Small intestine (tissue), 7 donors: ENCODE measurements at regions not wholly inside any gene's neighbourhood (a gene's known extent, or its start where the extent isn't known, plus 50 kb on each side); places are given as distances from the start of the nearest gene placed in this dataset.

Source experiments
- DNase-seq, 2 donors: peaks; one replicate each; pipeline versions ENCODE4 v3.0.0 to v3.0.0-alpha.2; 2013
- FAIRE-seq: peaks from 2 replicates; lab custom pipeline; 2012; peaks lifted over from hg19 to GRCh38; lab: Jason Lieb, UNC
- H3K27ac ChIP-seq, 3 donors: one replicate each; pipeline ENCODE4 v1.5.1; 2013; ENCODE audit warnings: low read length in 2 of 3, mild to moderate bottlenecking in 2 of 3, control low read depth in 1 of 3, inconsistent platforms in 1 of 3, low read depth in 1 of 3, moderate library complexity in 1 of 3
- H3K27me3 ChIP-seq, 3 donors: one replicate each; pipeline ENCODE4 v1.6.1; 2013; ENCODE audit warnings: low read length in 3 of 3, inconsistent platforms in 1 of 3; ENCODE audit not compliant: control insufficient read depth in 3 of 3, insufficient read depth in 3 of 3
- H3K36me3 ChIP-seq, 3 donors: one replicate each; pipeline ENCODE4 v1.6.1; 2013; ENCODE audit warnings: low read length in 3 of 3, inconsistent platforms in 1 of 3, low read depth in 1 of 3, mild to moderate bottlenecking in 1 of 3, moderate library complexity in 1 of 3; ENCODE audit not compliant: control insufficient read depth in 3 of 3, insufficient read depth in 2 of 3
- H3K4me1 ChIP-seq, 3 donors: one replicate each; pipeline ENCODE4 v1.6.1; 2013; ENCODE audit warnings: low read length in 2 of 3, inconsistent platforms in 1 of 3, low read depth in 1 of 3, mild to moderate bottlenecking in 1 of 3, moderate library complexity in 1 of 3; ENCODE audit not compliant: control insufficient read depth in 3 of 3, insufficient read depth in 2 of 3
- H3K4me3 ChIP-seq, 3 donors: one replicate each; pipeline ENCODE4 v1.5.1; 2013; ENCODE audit warnings: low read length in 3 of 3, control low read depth in 1 of 3, inconsistent platforms in 1 of 3, low read depth in 1 of 3, mild to moderate bottlenecking in 1 of 3, moderate library complexity in 1 of 3
- H3K9me3 ChIP-seq, 2 donors: one replicate each; pipeline ENCODE4 v1.6.1; 2013; ENCODE audit warnings: low read depth in 1 of 2, low read length in 1 of 2; ENCODE audit not compliant: control insufficient read depth in 2 of 2, insufficient read depth in 1 of 2
- whole genome bisulfite sequencing, 3 donors: extraction: QIAGEN DNeasy Blood & Tissue Kit; methylation state at CpG; one replicate each; pipeline ENCODE4 v1.1.7; 2013; 5-methylcytosine and 5-hydroxymethylcytosine counted together
- donor health status: healthy with polysubstance abuse.
- donor health status: control.
- donor health status: control.
- donor health status: Bipolar disorder and iron deficiency.
- donor health status: healthy.

- Histone ChIP-seq H3K27me3 (no peaks in the 10 kb centered on the region), H3K36me3 (no peaks in the 10 kb centered on the region), H3K4me3 (no peak overlapping the region), H3K9me3 (peaks cover 0 to 6% of the 10 kb centered on the region in 2 donors), H3K4me1 (no peaks in the 10 kb centered on the region), H3K27ac (no peak overlapping the region)
- peak; percentile 39 for FAIRE-seq
- 75 to 97% (median 79%) methylated on average over 1 of the region's 1 CpG for WGBS, 3 donors
- DNase-seq: no peak
These were observed 619.9 kb upstream of the SLIT2 start for GRCh38 chr4:19631814-19632213.

- FAIRE-seq: no peak
- H3K4me1 ChIP-seq: no peaks in the 10 kb centered on the region
These were observed 627.8 kb upstream of the SLIT2 start for GRCh38 chr4:19623866-19624265.

GRCh38 chr4:19615086-19615689 lies 636.5 kb upstream of the SLIT2 start:
- Histone ChIP-seq H3K36me3 (no peaks in the 10 kb centered on the region), H3K9me3 (peaks cover 0 to 5% of the 10 kb centered on the region in 2 donors), H3K27me3 (no peaks in the 10 kb centered on the region), H3K27ac (no peak overlapping the region), H3K4me1 (no peaks in the 10 kb centered on the region), H3K4me3 (no peak overlapping the region)
- WGBS, 3 donors: 88 to 94% (median 89%) methylated on average over 5 of the region's 5 CpGs
- no peak for DNase-seq
- no peak for FAIRE-seq

More at GRCh38 chr4:19623866-19624265, 627.8 kb upstream of the SLIT2 start:
- Histone ChIP-seq H3K4me3 (no peak overlapping the region), H3K27me3 (no peaks in the 10 kb centered on the region), H3K36me3 (no peaks in the 10 kb centered on the region), H3K9me3 (no peaks in the 10 kb centered on the region), H3K27ac (no peak overlapping the region)
- WGBS, 3 donors: 92 to 100% (median 100%) methylated on average over 1 of the region's 1 CpG
- no peak for DNase-seq

GRCh38 chr4:19614171-19614570 lies 637.5 kb upstream of the SLIT2 start:
- Histone ChIP-seq H3K27me3 (no peaks in the 10 kb centered on the region), H3K4me1 (no peaks in the 10 kb centered on the region), H3K27ac (no peak overlapping the region), H3K9me3 (peaks cover 0 to 5% of the 10 kb centered on the region in 2 donors), H3K36me3 (no peaks in the 10 kb centered on the region), H3K4me3 (no peak overlapping the region)
- DNase-seq: no peak
- WGBS, 3 donors: 77 to 89% (median 81%) methylated on average over 1 of the region's 1 CpG
- FAIRE-seq: no peak

- Histone ChIP-seq H3K36me3 (no peaks in the 10 kb centered on the region), H3K4me3 (no peak overlapping the region), H3K27ac (no peak overlapping the region), H3K4me1 (no peaks in the 10 kb centered on the region), H3K27me3 (no peaks in the 10 kb centered on the region), H3K9me3 (no peaks in the 10 kb centered on the region)
- no peak for DNase-seq
- FAIRE-seq: no peak
- WGBS, 3 donors: 44 to 60% (median 49%) methylated on average over 2 of the region's 2 CpGs
These were observed 655.4 kb upstream of the SLIT2 start for GRCh38 chr4:19596342-19596741.

GRCh38 chr4:19592391-19592790 lies 659.3 kb upstream of the SLIT2 start:
- 64 to 83% (median 65%) methylated on average over 3 of the region's 3 CpGs for WGBS, 3 donors
- Histone ChIP-seq H3K27ac (no peak overlapping the region), H3K4me1 (no peaks in the 10 kb centered on the region), H3K9me3 (no peaks in the 10 kb centered on the region), H3K36me3 (no peaks in the 10 kb centered on the region), H3K27me3 (no peaks in the 10 kb centered on the region), H3K4me3 (no peak overlapping the region)
- DNase-seq: no peak
- no peak for FAIRE-seq

GRCh38 chr4:19583827-19584569 lies 667.7 kb upstream of the SLIT2 start:
- H3K27me3 ChIP-seq: no peaks in the 10 kb centered on the region
- no peaks in the 10 kb centered on the region for H3K36me3 ChIP-seq
- H3K27ac ChIP-seq: no peak overlapping the region
- no peak overlapping the region for H3K4me3 ChIP-seq
- H3K4me1 ChIP-seq: no peaks in the 10 kb centered on the region
- WGBS, 3 donors: 78 to 92% (median 83%) methylated on average over 4 of the region's 4 CpGs
- DNase-seq: no peak
- no peaks in the 10 kb centered on the region for H3K9me3 ChIP-seq
- no peak for FAIRE-seq

GRCh38 chr4:19580095-19580494 lies 671.6 kb upstream of the SLIT2 start:
- DNase-seq (no peak), FAIRE-seq (no peak)
- no peaks in the 10 kb centered on the region for H3K9me3 ChIP-seq
- H3K27me3 ChIP-seq: no peaks in the 10 kb centered on the region
- H3K36me3 ChIP-seq: no peaks in the 10 kb centered on the region
- WGBS, 3 donors: 52 to 82% (median 73%) methylated on average over 4 of the region's 4 CpGs
- no peak overlapping the region for H3K4me3 ChIP-seq
- no peak overlapping the region for H3K27ac ChIP-seq
- no peaks in the 10 kb centered on the region for H3K4me1 ChIP-seq
